Fibroblast of lung (primary cell): ENCODE measurements at regions not wholly inside any gene's neighbourhood (a gene's known extent, or its start where the extent isn't known, plus 50 kb on each side); places are given as distances from the start of the nearest gene placed in this dataset.
"Not testable (repeated sequence)": the region's sequence is repeated elsewhere in the genome, so short reads cannot be mapped to it uniquely, and the experiment has no call there.

Experiments used
- DNase-seq, 2 donors: peaks; one replicate each; pipeline versions ENCODE4 v3.0.0 to v3.0.0-alpha.2; 2010; ENCODE audit warnings: low read depth in 2 of 2
- H2AFZ ChIP-seq: 2 replicates; pipeline ENCODE4 v1.5.1; 2012; ENCODE audit warnings: low read length, control low read depth, inconsistent platforms
- H3K27ac ChIP-seq: 2 replicates; pipeline ENCODE4 v1.5.1; 2011; ENCODE audit warnings: low read length, control low read depth; ENCODE audit not compliant: insufficient read depth
- H3K27me3 ChIP-seq: 2 replicates; pipeline ENCODE4 v1.5.1; 2011; ENCODE audit warnings: mild to moderate bottlenecking, low read length; ENCODE audit not compliant: control insufficient read depth, insufficient read depth
- H3K36me3 ChIP-seq: 2 replicates; pipeline ENCODE4 v1.5.1; 2011; ENCODE audit warnings: low read length; ENCODE audit not compliant: control insufficient read depth, insufficient read depth
- H3K4me1 ChIP-seq: 2 replicates; pipeline ENCODE4 v1.5.1; 2011; ENCODE audit warnings: low read length; ENCODE audit not compliant: control insufficient read depth, insufficient read depth; ENCODE audit errors: extremely low read depth
- H3K4me2 ChIP-seq: 2 replicates; pipeline ENCODE4 v1.5.1; 2011; ENCODE audit warnings: low read length, control low read depth; ENCODE audit not compliant: insufficient read depth; ENCODE audit errors: extremely low read depth
- H3K4me3 ChIP-seq, 4 experiments: fragments of 200-600 bp in 1 of 4; sonication (generic) in 1 of 4; replicated peaks in 1 of 4; 2 replicates each; pipeline ENCODE4 v1.5.1; 2011 to 2016; ENCODE audit warnings: low read length in 4 of 4, low read depth in 3 of 4, mild to moderate bottlenecking in 3 of 4, control low read depth in 2 of 4, inconsistent platforms in 1 of 4, mixed read lengths in 1 of 4; ENCODE audit not compliant: insufficient read depth in 1 of 4; ENCODE audit errors: control extremely low read depth in 1 of 4
- H3K79me2 ChIP-seq: 2 replicates; pipeline ENCODE4 v1.5.1; 2012; ENCODE audit warnings: mild to moderate bottlenecking, low read length, inconsistent platforms; ENCODE audit not compliant: control insufficient read depth, insufficient read depth
- H3K9ac ChIP-seq: 2 replicates; pipeline ENCODE4 v1.5.1; 2011; ENCODE audit warnings: mild to moderate bottlenecking, low read length, control low read depth; ENCODE audit not compliant: insufficient read depth
- H3K9me3 ChIP-seq: 2 replicates; pipeline ENCODE4 v1.5.1; 2012; ENCODE audit warnings: low read depth, low read length; ENCODE audit not compliant: control insufficient read depth, insufficient read depth
- H4K20me1 ChIP-seq: 2 replicates; pipeline ENCODE4 v1.5.1; 2011; ENCODE audit warnings: low read length; ENCODE audit not compliant: control insufficient read depth, insufficient read depth; ENCODE audit errors: extremely low read depth
- EZH2 ChIP-seq: IDR thresholded peaks from 2 replicates; pipeline ENCODE4 v1.5.1; 2012; ENCODE audit warnings: low read length, control low read depth, mild to moderate bottlenecking; ENCODE audit errors: missing control alignments
- TF ChIP-seq, protein P1 (sequence below), 2 donors: IDR thresholded peaks in 1 of 2; conservative IDR thresholded peaks in 1 of 2; 1 replicate in 1 of 2; 2 replicates in 1 of 2; pipeline ENCODE4 v1.5.1; 2011 to 2012; ENCODE audit warnings: low read length in 2 of 2, control low read depth in 1 of 2, inconsistent platforms in 1 of 2, low read depth in 1 of 2, mild to moderate bottlenecking in 1 of 2

DNA sequence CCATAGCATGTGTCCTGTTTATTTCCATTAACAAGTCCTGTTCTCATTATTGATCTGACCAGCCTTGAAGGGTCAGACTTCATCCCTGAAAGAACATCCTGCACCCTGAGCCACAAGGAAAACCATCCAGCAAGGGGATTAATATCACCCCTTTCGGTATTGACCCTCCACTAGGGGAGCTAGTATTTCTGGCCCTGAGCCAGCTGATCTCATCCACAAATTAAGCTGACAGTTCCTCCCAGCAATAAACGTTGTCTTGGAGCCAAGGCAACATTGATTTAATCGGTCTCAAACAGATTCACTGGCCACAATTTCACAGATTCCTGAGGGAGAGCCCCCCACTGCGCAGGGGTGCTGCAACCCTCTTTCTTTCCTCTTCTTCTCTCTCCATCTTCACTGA, 353.1 kb upstream of the FANCL start:
- no peak overlapping the region for H3K4me3 ChIP-seq
- TF ChIP-seq, protein P1, sequence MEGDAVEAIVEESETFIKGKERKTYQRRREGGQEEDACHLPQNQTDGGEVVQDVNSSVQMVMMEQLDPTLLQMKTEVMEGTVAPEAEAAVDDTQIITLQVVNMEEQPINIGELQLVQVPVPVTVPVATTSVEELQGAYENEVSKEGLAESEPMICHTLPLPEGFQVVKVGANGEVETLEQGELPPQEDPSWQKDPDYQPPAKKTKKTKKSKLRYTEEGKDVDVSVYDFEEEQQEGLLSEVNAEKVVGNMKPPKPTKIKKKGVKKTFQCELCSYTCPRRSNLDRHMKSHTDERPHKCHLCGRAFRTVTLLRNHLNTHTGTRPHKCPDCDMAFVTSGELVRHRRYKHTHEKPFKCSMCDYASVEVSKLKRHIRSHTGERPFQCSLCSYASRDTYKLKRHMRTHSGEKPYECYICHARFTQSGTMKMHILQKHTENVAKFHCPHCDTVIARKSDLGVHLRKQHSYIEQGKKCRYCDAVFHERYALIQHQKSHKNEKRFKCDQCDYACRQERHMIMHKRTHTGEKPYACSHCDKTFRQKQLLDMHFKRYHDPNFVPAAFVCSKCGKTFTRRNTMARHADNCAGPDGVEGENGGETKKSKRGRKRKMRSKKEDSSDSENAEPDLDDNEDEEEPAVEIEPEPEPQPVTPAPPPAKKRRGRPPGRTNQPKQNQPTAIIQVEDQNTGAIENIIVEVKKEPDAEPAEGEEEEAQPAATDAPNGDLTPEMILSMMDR (conservative IDR thresholded peaks at IDR 0.05 in 1 of 2, IDR thresholded peaks at IDR 0.05 in 1 of 2; ENCODE audit: low read depth in 1 of 2, low read length in 2 of 2): peak; percentile 4 to 23
- TF ChIP-seq EZH2: no peak
- H2AFZ ChIP-seq: no peak overlapping the region
- no peak overlapping the region for H3K27ac ChIP-seq
- no peak for DNase-seq
- no peaks in the 10 kb centered on the region for H3K27me3 ChIP-seq
- H3K79me2 ChIP-seq: no peaks in the 10 kb centered on the region
- H4K20me1 ChIP-seq: no peaks in the 10 kb centered on the region
- H3K36me3 ChIP-seq: no peaks in the 10 kb centered on the region
- no peaks in the 10 kb centered on the region for H3K9me3 ChIP-seq
- H3K4me1 ChIP-seq: no peaks in the 10 kb centered on the region
- H3K4me2 ChIP-seq: no peak overlapping the region
- no peak overlapping the region for H3K9ac ChIP-seq

DNA sequence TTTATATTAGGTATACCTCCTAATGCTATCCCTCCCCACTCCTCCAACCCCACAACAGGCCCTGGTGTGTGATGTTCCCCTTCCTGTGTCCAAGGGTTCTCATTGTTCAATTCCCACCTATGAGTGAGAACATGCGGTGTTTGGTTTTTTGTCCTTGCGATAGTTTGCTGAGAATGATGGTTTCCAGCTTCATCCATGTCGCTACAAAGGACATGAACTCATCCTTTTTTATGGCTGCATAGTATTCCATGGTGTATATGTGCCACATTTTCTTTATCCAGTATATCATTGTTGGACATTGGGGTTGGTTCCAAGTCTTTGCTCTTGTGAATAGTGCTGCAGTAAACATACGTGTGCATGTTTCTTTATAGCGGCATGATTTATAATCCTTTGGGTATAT, 345.1 kb upstream of the FANCL start:
- not testable (repeated sequence) for H3K9me3 ChIP-seq, H2AFZ ChIP-seq, H3K4me3 ChIP-seq, H3K36me3 ChIP-seq, DNase-seq, H4K20me1 ChIP-seq, H3K9ac ChIP-seq, H3K4me1 ChIP-seq, H3K79me2 ChIP-seq, H3K27ac ChIP-seq, H3K27me3 ChIP-seq, H3K4me2 ChIP-seq

DNA sequence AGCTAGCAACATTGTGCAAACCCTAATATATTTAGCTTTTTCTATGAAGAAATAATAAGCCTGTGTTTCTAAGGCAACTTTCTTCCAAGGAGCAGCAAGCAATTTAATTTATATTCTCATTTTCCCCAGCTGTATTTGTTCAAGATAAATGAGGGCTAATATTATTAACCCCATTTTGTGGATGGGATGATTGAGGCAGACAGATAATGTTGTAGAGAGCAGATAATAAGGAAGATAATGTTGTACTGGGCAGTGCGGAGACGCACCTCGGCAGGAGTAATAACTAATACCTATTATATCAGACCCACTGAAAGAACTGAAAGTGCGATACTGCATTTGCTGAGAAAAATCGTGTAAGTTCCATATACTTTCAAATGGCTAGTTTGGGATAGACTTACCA, 344.1 kb upstream of the FANCL start:
- H3K27ac ChIP-seq: no peak overlapping the region
- no peaks in the 10 kb centered on the region for H3K9me3 ChIP-seq
- H2AFZ ChIP-seq: no peak overlapping the region
- no peak overlapping the region for H3K4me3 ChIP-seq
- H3K4me1 ChIP-seq: no peaks in the 10 kb centered on the region
- no peaks in the 10 kb centered on the region for H4K20me1 ChIP-seq
- no peak overlapping the region for H3K9ac ChIP-seq
- no peak for DNase-seq
- H3K36me3 ChIP-seq: no peaks in the 10 kb centered on the region
- H3K79me2 ChIP-seq: no peaks in the 10 kb centered on the region
- TF ChIP-seq, protein P1 (conservative IDR thresholded peaks at IDR 0.05 in 1 of 2, IDR thresholded peaks at IDR 0.05 in 1 of 2; ENCODE audit: low read depth in 1 of 2, low read length in 2 of 2): no peak
- TF ChIP-seq EZH2: no peak
- H3K4me2 ChIP-seq: no peak overlapping the region
- no peaks in the 10 kb centered on the region for H3K27me3 ChIP-seq
